ENCODE measurements at regions not wholly inside any gene's neighbourhood (a gene's known extent, or its start where the extent isn't known, plus 50 kb on each side); places are given as distances from the start of the nearest gene placed in this dataset.

DNA sequence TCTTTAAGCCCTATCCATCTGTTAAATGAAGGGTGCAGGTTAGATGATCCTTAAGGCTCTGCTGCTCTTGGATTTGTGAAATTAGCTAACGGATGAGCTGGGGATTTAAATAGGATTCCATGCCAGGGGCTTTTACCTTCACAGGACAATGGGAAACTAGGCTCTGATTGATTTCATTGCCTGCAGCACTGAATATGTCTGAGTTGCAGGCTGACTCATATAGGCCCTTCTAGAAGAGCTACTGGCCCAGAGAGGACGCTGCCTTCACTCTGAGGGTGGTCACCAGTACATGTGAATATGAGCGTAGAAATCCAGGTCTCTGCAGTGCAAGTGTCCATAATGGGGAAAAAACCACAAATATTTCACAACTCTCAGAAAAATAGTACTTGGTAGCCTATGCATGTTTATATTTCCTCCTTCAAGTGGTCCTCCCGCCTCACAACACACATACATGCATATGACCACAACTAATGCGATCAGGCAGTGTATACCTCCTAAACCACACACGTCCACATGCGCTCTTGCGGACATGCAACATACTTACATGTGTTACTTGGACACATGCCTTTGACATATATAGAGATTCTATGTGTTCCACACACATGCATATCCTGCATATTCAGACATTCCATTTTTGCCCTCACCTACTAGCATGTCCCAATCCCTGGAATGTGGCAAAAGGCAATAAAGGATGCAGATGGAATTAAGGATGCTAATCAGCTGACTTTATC is 233.8 kb upstream of the JUN start:
- DNase-seq (ENCODE audit: low read depth in 3 of 3, low spot score in 2 of 3), result no peak

DNA sequence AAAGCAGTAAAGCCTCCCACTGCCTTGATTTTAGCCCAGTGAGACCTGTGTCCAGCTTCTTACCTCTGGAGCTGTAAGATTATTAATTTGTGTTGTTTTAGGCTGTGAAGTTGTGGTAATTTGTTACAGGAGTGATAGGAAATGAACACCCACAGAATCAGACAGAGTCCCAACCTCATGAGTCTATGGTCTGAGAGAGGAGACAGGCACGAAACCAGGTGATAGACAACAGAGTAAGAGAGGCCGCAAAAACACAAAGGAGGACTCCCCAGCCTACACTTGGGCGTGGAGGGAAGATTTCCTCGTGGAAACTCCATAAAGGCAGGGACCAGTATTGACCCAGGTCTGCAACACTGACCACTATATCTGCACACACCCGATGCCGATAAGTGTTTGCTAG is 234.6 kb upstream of the JUN start:
- no peak for DNase-seq (ENCODE audit: low read depth in 3 of 3, low spot score in 2 of 3)

DNA sequence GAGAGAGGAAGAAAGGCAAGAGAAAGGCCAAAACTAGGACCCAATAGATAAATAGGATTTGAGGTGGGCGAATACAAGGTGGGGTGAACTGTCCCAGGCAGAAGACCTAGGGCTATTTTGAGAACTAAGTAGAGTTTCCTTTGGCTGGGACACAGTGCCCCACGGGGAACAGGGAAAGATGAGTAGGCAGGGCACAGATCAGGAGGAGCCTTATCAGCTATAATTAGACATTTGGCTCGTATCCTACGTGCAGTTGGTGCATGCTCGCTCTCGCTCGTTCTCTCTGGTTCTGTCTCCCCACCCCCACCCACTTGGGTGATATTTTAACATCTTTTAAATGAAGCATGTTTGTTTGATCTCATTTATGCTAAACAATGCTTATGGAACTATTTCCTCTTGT is 235.0 kb upstream of the JUN start:
- DNase-seq (ENCODE audit: low read depth in 3 of 3, low spot score in 2 of 3), result no peak

DNA sequence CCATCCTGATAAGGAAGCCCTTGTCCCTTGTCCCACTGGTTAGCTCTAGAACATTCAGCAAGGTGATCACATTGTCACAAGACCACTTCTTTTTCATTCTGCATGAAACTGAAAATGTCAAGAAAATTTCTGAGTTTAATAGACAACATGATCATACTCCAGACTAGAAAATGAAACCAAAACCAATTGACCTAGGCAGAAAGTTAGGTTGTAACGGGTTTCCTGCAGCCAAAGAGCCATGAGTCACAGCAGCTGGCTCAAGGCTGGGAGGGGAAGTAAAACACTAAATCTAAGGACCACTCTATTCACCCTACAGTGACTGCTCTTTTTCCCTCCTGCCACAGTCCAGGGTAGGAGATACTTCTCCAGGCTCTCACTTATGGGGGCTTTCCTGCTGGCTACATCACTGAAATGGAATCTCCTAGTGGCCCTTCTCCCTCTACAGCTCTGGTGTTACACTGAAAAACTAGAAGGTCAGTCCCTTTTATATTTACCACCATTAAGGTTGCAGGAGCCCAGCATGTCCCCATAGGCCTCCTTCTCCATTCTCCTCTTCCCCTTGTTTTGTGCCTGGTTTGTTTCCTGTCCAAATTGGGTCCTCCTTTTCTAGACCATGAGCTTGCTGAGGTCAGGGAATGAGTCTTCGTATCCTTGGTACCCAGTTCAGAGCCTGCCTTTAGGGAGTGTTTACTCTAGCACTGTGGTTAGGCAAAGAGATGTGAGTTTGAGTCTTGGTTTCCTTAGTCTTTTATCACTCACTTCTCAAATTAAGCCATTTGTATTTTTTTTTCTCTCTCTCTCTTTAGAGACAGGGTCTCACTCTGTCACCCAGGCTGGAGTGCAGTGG is 236.5 kb upstream of the JUN start:
- no peak for DNase-seq (ENCODE audit: low read depth in 3 of 3, low spot score in 2 of 3)

DNA sequence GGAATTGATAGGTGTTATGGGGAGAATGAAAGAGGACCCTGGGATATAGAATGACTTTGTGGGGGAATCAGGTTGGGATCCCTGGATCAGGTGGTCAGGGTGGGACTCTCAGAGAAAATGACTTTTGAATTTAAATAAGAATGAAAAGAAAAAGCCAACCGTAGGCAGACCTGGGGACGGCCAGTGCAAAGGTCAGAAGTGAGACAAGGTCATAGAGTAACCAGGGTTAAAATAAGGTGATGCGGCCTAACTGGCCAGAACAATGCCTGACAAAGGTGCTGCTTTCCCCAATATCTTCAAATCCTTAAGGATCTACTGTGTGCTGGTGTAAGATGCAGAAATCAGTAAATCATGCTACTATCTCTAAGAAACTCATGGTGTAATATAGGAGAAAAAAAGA is 238.4 kb upstream of the JUN start:
- no peak for DNase-seq (ENCODE audit: low read depth in 3 of 3, low spot score in 2 of 3)

DNA sequence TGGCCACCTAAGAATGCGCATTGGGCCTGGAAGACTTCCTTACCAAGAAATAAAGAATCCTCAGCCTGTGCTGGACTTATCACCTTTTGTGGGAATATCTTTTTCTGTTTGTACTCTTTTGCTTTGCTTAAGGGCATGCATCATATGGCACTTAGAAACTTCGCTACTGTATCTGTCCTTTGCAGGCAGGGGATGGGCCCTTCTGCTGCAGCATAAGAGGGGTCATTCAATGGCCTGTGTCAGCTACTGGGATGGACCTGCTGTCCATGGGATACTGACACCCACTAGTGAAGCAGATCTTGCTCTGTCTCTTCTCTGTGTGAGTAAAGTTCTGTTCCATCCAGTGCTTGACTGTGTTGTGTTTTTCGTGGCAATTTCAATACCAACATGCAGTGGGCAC is 239.0 kb upstream of the JUN start:
- DNase-seq (ENCODE audit: low read depth in 3 of 3, low spot score in 2 of 3), result no peak

DNA sequence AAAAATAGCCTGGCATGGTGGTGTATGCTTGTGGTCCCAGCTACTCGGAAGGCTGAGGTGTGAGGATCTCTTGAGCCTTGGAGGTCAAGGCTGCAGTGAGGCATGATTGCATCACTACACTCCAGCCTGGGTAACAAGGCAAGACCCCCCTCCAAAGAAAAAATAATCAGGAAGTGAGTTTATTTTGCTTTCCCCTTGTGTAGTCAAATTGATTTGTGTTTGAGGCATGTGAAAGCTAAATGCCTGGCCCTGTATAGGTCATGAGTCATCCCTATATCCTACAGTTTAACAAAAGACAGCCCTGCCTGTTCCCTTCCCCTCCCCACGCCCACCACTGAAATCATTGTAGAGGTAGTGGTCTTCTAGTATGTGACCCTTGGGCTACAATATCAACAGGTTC is 241.4 kb upstream of the JUN start:
- no peak for DNase-seq (ENCODE audit: low read depth in 3 of 3, low spot score in 2 of 3)

DNA sequence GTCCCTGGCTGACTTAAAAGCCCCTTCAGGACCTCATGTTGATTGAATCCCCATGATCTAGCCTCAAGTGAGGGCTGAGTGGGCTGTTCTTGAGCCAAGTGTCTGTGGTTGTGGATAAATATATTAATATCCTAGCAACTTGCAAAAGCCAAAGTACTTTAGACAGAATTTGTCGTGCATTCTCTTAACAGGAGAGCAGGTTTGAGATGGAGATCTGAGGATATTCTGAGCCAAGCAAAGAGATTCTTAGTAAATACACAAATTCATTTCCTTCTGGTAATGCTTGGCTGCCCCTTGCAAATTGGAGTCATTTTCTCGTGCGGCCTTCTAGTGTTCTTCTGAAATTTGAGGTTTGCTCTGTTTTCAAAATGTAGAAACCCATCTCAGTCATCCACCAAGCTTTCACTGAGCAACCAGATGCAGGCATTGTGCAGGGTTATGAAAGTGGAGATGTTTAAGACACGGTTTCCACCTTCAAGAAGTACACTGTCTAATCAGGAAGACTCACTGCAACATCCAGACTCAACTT is 242.1 kb upstream of the JUN start:
- DNase-seq (ENCODE audit: low read depth in 3 of 3, low spot score in 2 of 3), result no peak

DNA sequence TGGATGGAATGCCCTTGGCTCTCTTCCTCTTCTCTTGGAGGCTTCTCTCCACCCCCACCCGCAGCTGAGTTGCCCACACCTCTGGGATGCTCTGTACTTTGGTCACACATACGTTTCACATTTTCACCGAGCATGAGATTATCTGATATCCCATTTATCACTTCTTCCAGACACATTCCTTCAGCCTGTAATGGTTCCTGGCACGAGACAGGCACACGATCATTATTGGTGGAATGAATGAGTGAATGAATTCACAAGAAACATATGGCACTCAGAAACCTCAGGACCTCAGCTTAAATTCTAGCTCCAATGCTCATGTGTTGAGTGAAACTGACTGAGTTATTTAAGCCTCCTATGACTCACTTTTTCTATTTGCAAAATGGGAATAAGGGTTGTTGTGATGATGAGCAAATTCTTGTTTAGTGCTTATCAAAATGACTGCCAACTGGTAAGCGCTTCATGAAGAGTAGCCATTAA is 242.7 kb upstream of the JUN start:
- DNase-seq (ENCODE audit: low read depth in 3 of 3, low spot score in 2 of 3), result no peak

DNA sequence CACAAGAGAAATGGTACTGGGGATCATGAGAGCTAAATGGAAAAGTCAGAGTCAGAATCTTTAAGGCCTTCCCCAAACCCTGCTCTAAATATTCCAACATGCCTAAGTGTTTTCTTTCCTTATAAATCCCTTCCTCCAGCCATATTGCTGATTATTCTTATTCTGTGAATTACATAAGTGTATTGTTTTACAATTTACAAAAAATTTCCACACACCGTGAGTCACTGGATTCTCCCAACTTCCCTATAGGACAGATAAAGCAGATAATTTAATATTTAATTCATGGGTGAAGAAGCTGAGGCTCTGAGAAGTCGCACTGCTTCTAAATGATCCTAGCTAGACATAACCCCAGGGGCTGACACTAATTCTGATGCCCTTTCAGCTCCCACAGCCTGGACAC is 243.3 kb upstream of the JUN start:
- no peak for DNase-seq (ENCODE audit: low read depth in 3 of 3, low spot score in 2 of 3)

DNA sequence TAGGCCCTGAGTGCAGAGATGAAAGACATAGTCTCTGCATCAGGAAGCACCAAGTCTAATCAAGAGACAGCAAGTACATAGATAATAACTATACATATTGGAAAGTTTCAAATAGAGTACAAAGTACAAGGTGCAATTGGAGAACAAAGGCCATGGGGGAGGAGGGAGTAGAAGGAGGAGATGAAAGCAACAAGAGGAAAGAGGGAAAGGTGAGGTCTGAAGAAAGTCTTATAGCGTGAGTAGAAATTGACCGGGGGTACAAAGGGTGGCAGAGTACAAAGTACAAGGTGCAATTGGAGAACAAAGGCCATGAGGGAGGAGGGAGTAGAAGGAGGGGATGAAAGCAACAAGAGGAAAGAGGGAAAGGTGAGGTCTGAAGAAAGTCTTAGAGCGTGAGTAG is 244.2 kb upstream of the JUN start:
- DNase-seq (ENCODE audit: low read depth in 3 of 3, low spot score in 2 of 3), result no peak

DNA sequence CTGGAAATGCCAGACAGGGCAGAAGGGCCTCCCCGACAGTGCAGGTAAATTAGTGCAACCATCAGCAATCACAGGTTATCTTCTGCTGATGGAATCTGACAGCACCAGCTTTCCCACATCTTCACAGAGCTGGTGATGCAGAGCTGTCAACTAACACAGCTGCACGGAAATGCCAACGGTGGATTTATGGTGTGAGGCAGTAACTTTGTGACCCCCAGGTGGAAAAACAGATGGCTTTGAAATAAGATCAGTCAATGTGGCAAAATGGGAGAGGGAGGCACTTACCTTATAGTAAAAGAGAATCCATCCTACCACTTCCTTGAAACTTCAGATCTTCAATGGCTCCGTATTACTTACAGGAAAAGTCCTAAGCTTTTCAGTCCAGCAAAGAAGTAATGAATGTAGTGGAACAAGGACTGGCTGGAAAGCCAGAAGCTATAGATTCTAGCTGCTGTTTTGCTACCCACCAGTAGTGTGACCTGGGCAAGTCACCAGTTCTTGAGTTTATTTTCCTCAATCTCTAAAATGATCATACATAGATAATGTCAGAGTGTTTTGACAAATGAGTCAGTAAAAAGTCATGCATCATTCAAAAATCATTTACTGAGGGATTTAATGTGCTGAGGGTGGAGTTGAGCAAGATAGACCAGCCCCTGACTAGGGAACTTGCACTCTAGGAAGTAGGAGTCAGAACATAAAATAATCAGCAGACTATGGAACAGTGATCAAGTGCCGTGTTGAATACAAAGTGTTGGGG is 245.7 kb upstream of the JUN start:
- DNase-seq (ENCODE audit: low read depth in 3 of 3, low spot score in 2 of 3), result peak in 1 of 3 donors; percentile 60

DNA sequence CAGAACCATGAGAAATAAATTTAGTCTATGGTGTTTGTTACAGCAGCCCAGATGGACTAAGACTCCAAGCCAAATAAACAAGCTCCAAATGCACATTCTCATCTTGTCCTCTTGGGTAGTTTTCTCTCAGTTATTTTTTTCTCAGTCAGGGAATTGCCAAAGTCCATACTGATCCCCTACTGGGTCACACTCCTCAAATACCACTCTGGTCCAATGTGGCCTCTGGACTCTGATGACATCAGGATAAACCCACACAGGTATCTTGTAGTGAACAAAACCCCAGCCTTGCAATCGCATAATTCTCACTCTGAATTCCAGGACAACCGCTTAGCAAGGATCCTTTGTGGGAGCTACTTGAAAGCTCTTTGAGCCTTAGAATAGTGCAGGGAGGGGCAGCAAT is 248.4 kb upstream of the JUN start:
- no peak for DNase-seq (ENCODE audit: low read depth in 3 of 3, low spot score in 2 of 3)

DNA sequence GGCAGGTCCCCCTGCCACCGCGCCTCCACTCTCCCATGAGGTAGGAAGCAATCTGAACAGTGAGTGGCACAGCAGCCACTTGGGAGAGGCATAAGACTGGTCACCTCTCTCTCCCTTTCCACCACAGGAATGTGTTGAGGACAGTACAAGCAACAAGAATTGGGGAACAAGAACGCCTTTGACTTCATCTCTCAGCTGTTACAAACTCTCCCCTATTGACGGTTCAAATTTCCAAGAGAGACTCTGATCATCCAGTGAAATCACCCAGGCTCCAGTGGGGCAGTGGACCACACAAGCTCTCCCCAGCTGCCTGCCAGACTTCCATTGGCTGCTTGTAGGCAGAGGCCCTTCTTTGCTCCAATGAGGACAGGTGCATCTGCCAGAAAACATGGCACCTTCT is 249.9 kb upstream of the JUN start:
- no peak for DNase-seq (ENCODE audit: low read depth in 3 of 3, low spot score in 2 of 3)

DNA sequence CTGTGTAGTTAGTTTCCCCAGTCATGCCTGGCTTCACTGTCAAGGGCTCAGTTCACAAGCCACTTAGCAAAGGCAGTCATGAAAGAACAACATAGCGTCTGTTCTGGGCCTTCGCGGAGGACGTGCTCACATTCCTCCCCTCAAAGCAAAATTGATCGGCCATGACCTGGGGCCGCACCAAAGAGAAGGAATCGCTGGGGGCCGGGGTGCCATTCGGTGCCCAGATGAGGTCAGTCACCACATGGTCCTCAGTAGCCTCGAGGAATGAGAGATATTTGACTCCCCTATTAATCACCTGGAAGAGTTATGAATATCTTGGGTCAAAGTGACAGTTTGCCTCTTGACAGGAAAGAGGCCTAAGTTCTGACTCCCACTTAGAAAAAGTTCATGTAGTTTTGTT is 251.1 kb upstream of the JUN start:
- DNase-seq (ENCODE audit: low read depth in 3 of 3, low spot score in 2 of 3), result no peak

DNA sequence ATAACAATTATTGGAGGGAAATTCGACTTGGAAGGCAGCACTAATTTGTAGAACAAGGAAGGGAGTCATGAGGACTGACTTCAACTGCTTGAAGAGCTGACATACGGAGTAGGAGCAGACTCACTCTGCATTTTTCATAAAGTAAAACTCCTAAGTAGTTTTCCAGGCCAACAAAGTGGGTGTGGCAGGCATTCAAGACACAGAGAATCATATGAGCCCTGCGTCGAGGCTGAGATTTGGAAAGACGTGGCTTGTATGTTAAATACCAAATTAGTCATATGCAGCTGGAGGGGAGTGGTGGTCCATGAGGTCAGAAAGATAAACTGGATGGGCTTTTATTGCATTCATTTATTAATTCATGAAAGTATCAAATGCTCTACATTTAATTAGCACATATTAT is 255.7 kb upstream of the JUN start:
- DNase-seq (ENCODE audit: low read depth in 3 of 3, low spot score in 2 of 3), result no peak

DNA sequence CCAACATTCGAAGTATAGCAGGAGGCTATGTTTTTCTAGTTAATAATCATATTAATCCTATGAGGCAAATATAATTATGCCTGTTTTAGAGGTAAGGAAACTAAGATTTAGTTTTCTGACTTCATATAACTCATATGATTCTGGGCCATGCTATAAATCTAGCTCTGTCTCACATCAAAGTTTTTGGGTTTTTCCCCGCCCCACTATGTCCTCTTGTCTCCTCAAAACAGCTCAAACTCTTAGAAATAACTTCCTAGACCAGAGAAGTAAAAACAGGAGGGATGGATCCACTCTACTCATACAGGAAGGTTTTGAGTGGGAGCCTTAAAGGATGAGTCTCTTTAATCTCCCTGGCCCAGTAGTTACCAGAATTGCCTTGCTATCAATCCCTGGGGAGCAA is 256.4 kb upstream of the FGGY start:
- DNase-seq (ENCODE audit: low read depth in 3 of 3, low spot score in 2 of 3), result no peak

DNA sequence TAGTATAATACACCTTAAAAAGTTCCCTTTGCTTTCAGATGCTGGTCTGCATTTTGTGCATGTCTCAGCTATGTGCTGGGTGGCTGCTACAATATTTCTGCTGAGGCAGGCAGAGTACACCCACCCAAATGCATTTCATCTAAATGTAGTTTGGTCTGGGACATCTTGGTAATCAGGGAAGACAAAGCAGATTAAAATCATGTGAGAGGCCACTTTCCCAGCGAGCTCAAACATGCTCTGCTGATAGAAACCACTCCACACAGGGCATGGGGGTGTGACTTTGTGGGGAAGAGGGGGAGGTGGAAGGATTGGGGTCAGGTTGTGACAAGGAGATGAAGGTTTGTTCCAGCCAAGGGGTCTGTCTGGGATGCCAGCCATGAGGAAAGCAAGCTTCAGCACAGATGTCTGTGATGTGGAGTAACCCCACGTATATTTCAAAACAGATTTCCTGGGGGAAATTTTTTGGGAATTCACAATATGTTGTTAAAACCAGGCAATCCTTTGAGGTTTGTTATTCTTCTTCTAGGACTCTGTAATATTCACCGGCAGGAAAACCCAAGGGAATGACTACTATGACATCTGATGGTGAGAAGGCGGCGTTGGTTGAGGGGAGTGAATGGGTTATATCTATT is 255.1 kb upstream of the FGGY start:
- DNase-seq (ENCODE audit: low read depth in 3 of 3, low spot score in 2 of 3), result no peak

DNA sequence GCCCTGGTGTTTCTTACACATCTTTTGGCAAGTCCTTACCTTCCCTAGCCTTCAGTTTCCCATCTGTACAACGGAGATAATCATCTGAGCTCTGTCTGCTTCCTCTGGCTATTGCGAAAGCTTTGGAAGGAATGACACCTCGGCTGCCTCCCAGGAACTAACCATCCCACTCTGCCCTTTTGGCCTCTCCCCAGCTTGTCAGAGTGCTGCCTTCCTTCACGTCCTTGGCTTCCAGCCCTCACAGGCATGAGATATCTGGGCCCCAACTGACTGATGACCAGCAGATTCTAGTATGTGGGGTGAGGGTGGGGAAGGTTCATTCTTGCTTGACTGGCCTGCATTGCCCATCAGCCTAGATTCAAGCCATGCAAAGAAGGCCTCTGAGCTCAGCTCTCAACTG is 253.1 kb upstream of the FGGY start:
- no peak for DNase-seq (ENCODE audit: low read depth in 3 of 3, low spot score in 2 of 3)

DNA sequence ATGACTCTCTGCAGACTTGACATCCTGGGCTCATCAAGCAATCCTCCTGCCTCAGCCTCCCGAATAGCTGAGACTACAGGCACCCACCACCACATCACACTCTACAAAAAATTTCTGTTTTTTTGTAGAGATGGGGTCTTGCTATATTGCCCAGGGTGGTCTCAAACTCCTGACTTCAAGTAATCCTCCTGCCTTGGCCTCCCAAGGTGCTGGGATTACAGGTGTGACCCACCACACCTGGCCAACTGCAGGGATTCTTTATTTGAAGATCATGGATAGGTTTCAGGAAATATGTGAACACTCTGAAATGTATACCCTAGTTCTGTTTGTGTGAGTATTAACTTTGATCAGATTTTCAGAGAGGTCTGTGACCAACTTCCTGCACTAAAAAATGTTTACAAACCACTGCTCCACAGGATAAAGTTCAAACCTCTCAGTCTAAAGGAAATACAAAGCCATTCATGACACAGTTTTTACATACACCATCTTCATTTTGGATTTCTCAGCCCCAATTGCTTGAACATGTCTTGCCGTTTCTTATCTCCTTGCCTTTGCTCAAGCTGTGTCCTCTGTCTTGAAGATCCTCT is 252.3 kb upstream of the FGGY start:
- no peak for DNase-seq (ENCODE audit: low read depth in 3 of 3, low spot score in 2 of 3)
